NT2/D1 (cell line): ENCODE measurements at regions not wholly inside any gene's neighbourhood (a gene's known extent, or its start where the extent isn't known, plus 50 kb on each side); places are given as distances from the start of the nearest gene placed in this dataset.

Source experiments
- SUZ12 ChIP-seq: IDR thresholded peaks from 2 replicates; pipeline ENCODE4 v1.6.1; 2011; ENCODE audit not compliant: insufficient read length, insufficient read depth; ENCODE audit errors: extremely low read depth
- YY1 ChIP-seq: IDR thresholded peaks from 2 replicates; pipeline ENCODE4 v1.6.1; 2011; ENCODE audit not compliant: insufficient read length, insufficient read depth
- ZNF274 ChIP-seq: IDR thresholded peaks from 2 replicates; pipeline ENCODE4 v1.6.1; 2011; ENCODE audit warnings: mild to moderate bottlenecking, low read depth, low read length

DNA sequence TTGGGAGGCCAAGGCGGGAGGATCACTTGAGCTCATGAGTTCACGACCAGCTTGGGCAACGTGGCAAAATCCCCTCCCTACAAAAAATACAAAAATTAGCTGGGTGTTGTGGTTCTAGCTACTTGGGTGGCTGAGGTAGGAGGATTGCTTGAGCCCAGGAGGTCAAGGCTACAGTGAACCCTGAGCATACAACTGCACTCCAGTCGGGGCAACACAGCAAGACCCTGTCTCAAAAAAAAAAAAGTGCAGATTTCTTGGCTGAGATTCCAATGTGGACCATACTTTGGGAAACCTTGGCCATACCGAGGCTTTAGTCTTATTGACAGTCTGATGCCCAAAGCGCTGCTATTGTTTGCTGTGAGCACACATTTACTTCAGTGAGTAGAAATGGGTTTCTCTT lies 113.6 kb upstream of the CLINT1 start:
- TF ChIP-seq YY1 (no peak), ZNF274 (no peak), SUZ12 (no peak)
